OCI-LY7 (cell line): ENCODE measurements at regions not wholly inside any gene's neighbourhood (a gene's known extent, or its start where the extent isn't known, plus 50 kb on each side); places are given as distances from the start of the nearest gene placed in this dataset.

Experiments
- BruUV-seq: library from RNA; stranded (reverse); fragments of 400-500 nt; replicated peaks from 2 replicates; lab custom pipeline; 2021; lab: Mats Ljungman, UMichigan
- CTCF ChIA-PET: fragments of 300-600 bp; sonication (Branson Sonifier 250); formaldehyde crosslinking; loops from one replicate; lab custom pipeline; 2022; ENCODE audit warnings: antibody characterized with exemption; ENCODE audit not compliant: unreplicated experiment; lab: Charles Lee
- POLR2A ChIA-PET: fragments of 300-600 bp; sonication (Branson Sonifier 250); formaldehyde crosslinking; loops from one replicate; lab custom pipeline; 2022; ENCODE audit warnings: antibody characterized with exemption; lab: Charles Lee
- DNase-seq: peaks from one replicate; pipeline ENCODE4 v3.0.0-alpha.2; 2015; ENCODE audit warnings: low spot score
- H2AFZ ChIP-seq: fragments of 200-600 bp; sonication (generic), shearing (Covaris generic); 2 replicates; pipeline ENCODE4 v1.6.1; 2014; ENCODE audit warnings: mild to moderate bottlenecking, antibody characterized with exemption, low read length, moderate library complexity
- H3K27ac ChIP-seq: fragments of 200-600 bp; sonication (generic); 2 replicates; pipeline ENCODE4 v1.5.1; 2014; ENCODE audit warnings: mixed run types, low read depth, mild to moderate bottlenecking, moderate library complexity, low read length, inconsistent platforms; ENCODE audit not compliant: poor library complexity, severe bottlenecking
- H3K36me3 ChIP-seq: fragments of 200-600 bp; sonication (generic); 2 replicates; pipeline ENCODE4 v1.6.1; 2014; ENCODE audit warnings: mild to moderate bottlenecking, antibody characterized with exemption, low read length, moderate library complexity, mixed read lengths; ENCODE audit not compliant: insufficient read depth
- H3K4me1 ChIP-seq: fragments of 200-600 bp; sonication (generic); 2 replicates; pipeline ENCODE4 v1.5.1; 2014; ENCODE audit warnings: mild to moderate bottlenecking, low read length; ENCODE audit not compliant: insufficient read depth, poor library complexity, severe bottlenecking
- H3K4me2 ChIP-seq: fragments of 200-600 bp; sonication (generic); 2 replicates; pipeline ENCODE4 v1.6.1; 2014; ENCODE audit warnings: mild to moderate bottlenecking, low read length
- H3K4me3 ChIP-seq: fragments of 200-600 bp; sonication (generic); 2 replicates; pipeline ENCODE4 v1.5.1; 2014; ENCODE audit warnings: mild to moderate bottlenecking, low read depth, low read length; ENCODE audit not compliant: poor library complexity, severe bottlenecking
- H3K79me2 ChIP-seq: fragments of 200-600 bp; sonication (generic); 2 replicates; pipeline ENCODE4 v1.6.1; 2016; ENCODE audit warnings: low read depth, mild to moderate bottlenecking, low read length, moderate library complexity, mixed read lengths; ENCODE audit not compliant: insufficient read depth
- H3K9me2 ChIP-seq: fragments of 200-600 bp; sonication (generic); 2 replicates; pipeline ENCODE4 v1.6.1; 2016; ENCODE audit warnings: mild to moderate bottlenecking, low read length, mixed read lengths; ENCODE audit not compliant: insufficient read depth
- H3K9me3 ChIP-seq: fragments of 200-600 bp; sonication (generic); 2 replicates; pipeline ENCODE4 v1.6.1; 2014; ENCODE audit warnings: mild to moderate bottlenecking, mixed run types, low read length, mixed read lengths
- H4K20me1 ChIP-seq: fragments of 200-600 bp; sonication (generic); 2 replicates; pipeline ENCODE4 v1.6.1; 2014; ENCODE audit warnings: mild to moderate bottlenecking, antibody characterized with exemption, low read length, moderate library complexity, mixed read lengths; ENCODE audit not compliant: insufficient read depth
- EZH2phosphoT487 ChIP-seq: fragments of 200-600 bp; sonication (generic); IDR thresholded peaks from 2 replicates; pipeline ENCODE4 v1.6.1; 2018; ENCODE audit warnings: low read depth, borderline replicate concordance, mild to moderate bottlenecking, mixed run types, antibody characterized with exemption, low read length, moderate library complexity, mixed read lengths
- intact Hi-C: fragments of 100-400 bp; cut with micrococcal nuclease; formaldehyde crosslinking; loops from one replicate; pipeline ENCODE4 v1.10.0; 2022; ENCODE audit not compliant: unreplicated experiment
- TF ChIP-seq, protein P1 (sequence below): fragments of 200-600 bp; sonication (generic); conservative IDR thresholded peaks from 2 replicates; pipeline ENCODE4 v1.5.1; 2014; ENCODE audit warnings: mild to moderate bottlenecking, antibody characterized with exemption, low read length, moderate library complexity, mixed read lengths

DNA sequence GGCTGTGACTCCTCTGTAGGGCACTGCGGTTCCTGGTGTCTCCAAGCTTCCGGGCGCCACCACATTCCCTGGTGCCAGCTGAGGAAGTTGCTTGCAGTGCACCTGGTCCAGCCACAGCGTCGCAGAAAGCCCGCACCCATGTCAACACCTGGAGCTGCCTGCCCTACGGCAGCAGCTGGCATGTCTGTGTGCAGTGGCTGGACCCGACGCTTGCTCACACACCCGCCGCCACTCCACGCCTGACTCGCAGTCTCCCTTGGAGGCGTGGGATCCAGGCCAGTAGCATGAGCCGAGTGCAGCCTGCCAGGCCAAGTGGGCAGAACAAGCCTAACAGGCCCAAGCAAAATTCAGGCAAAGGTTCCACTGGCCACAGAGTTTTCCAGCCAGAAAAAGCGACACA lies 118.1 kb upstream of the PHF14 start:
- Histone ChIP-seq H3K9me3 (no peaks in the 10 kb centered on the region), H3K36me3 (no peaks in the 10 kb centered on the region), H3K9me2 (no peaks in the 10 kb centered on the region), H4K20me1 (no peaks in the 10 kb centered on the region), H3K4me3 (no peak overlapping the region), H3K27ac (no peak overlapping the region), H2AFZ (no peak overlapping the region), H3K4me2 (no peak overlapping the region), H3K79me2 (no peaks in the 10 kb centered on the region), H3K4me1 (no peaks in the 10 kb centered on the region)
- no peak for TF ChIP-seq EZH2phosphoT487
- TF ChIP-seq, protein P1, sequence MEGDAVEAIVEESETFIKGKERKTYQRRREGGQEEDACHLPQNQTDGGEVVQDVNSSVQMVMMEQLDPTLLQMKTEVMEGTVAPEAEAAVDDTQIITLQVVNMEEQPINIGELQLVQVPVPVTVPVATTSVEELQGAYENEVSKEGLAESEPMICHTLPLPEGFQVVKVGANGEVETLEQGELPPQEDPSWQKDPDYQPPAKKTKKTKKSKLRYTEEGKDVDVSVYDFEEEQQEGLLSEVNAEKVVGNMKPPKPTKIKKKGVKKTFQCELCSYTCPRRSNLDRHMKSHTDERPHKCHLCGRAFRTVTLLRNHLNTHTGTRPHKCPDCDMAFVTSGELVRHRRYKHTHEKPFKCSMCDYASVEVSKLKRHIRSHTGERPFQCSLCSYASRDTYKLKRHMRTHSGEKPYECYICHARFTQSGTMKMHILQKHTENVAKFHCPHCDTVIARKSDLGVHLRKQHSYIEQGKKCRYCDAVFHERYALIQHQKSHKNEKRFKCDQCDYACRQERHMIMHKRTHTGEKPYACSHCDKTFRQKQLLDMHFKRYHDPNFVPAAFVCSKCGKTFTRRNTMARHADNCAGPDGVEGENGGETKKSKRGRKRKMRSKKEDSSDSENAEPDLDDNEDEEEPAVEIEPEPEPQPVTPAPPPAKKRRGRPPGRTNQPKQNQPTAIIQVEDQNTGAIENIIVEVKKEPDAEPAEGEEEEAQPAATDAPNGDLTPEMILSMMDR: no peak
- POLR2A ChIA-PET: interaction anchor here (0.6 to 0.7 kb wide), 3 partner anchors 204 to 1084 kb away, joined by 3 to 6 read pairs (median 4); no protein-coding TSS in a partner anchor
- no TSS peak for BruUV-seq
- CTCF ChIA-PET: interaction anchor here (0.5 to 0.6 kb wide), 3 partner anchors 56 to 1176 kb away, joined by 3 to 7 read pairs (median 5); no protein-coding TSS in a partner anchor
- DNase-seq: no peak
- intact Hi-C loops: no loop called here

- CTCF ChIA-PET: no interaction called here
- BruUV-seq: no TSS peak
Observed at GRCh38 chr7:10860516-10860915, 113.2 kb upstream of the PHF14 start.

GRCh38 chr7:10863476-10863875 lies 110.2 kb upstream of the PHF14 start:
- POLR2A ChIA-PET: interaction anchor here (1.0 kb wide), 1 partner anchor 42 kb away, joined by 4 read pairs; no protein-coding TSS in a partner anchor
- no peaks in the 10 kb centered on the region for H3K9me3 ChIP-seq
- no peaks in the 10 kb centered on the region for H4K20me1 ChIP-seq
- no peak for TF ChIP-seq EZH2phosphoT487
- TF ChIP-seq, protein P1: no peak
- no peak overlapping the region for H3K27ac ChIP-seq
- no peak overlapping the region for H2AFZ ChIP-seq
- no peaks in the 10 kb centered on the region for H3K36me3 ChIP-seq
- H3K4me3 ChIP-seq: no peak overlapping the region
- H3K4me2 ChIP-seq: no peak overlapping the region
- CTCF ChIA-PET: no interaction called here
- H3K4me1 ChIP-seq: no peaks in the 10 kb centered on the region
- no TSS peak for BruUV-seq
- no peak for DNase-seq
- intact Hi-C loops: no loop called here
- no peaks in the 10 kb centered on the region for H3K79me2 ChIP-seq
- H3K9me2 ChIP-seq: no peaks in the 10 kb centered on the region

More at GRCh38 chr7:10860516-10860915, 113.2 kb upstream of the PHF14 start:
- Histone ChIP-seq H3K4me3 (no peak overlapping the region), H3K4me1 (no peaks in the 10 kb centered on the region), H3K9me2 (no peaks in the 10 kb centered on the region), H2AFZ (no peak overlapping the region), H3K79me2 (no peaks in the 10 kb centered on the region), H3K27ac (no peak overlapping the region), H3K4me2 (no peak overlapping the region), H4K20me1 (no peaks in the 10 kb centered on the region), H3K9me3 (no peaks in the 10 kb centered on the region), H3K36me3 (no peaks in the 10 kb centered on the region)
- POLR2A ChIA-PET: no interaction called here
- no peak for DNase-seq
- TF ChIP-seq EZH2phosphoT487: no peak
- TF ChIP-seq, protein P1: no peak
- intact Hi-C loops: no loop called here
